Right forelimb (tissue), 1 donor: ENCODE measurements at regions not wholly inside any gene's neighbourhood (a gene's known extent, or its start where the extent isn't known, plus 50 kb on each side); places are given as distances from the start of the nearest gene placed in this dataset.

Experiments used
- DNase-seq: peaks from one replicate; pipeline ENCODE4 v3.0.0-alpha.2; 2018

DNA sequence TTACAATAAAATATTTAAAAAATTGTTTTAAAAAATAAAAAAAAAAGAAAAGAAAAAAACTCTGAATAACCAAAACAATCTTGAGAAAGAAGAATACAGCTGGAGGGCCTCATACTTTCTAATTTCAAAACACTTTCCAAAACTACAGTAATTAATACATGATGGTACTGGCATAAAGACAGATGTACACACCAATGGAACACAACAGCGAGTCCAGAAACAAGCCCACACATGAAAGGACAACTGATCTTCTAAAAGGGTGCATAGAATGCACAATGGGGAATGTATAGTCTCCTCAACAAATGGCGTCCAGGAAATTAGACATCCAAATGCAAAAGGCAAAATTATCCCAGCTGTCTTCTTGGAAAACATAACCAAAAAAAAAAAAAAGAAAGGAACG, 99.6 kb downstream of the LURAP1L start:
- DNase-seq: no peak

DNA sequence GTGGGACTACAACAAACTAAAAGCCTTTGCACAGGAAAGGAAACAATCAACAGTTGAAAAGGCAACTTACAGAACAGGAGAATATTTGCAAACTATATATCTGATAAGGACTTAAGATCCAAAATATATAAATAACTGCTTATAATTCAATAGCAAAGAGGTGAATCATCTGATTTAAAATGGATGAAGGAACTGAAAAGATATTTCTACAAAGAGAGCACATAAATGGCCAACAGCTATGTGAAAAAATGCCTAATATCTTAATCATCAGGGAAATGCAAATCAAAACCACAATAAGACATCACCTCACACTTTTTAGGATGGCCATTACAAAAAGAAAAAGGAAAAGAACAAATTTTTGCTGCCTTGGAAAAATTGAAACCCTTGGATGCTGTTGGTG, 100.4 kb downstream of the LURAP1L start:
- no peak for DNase-seq

DNA sequence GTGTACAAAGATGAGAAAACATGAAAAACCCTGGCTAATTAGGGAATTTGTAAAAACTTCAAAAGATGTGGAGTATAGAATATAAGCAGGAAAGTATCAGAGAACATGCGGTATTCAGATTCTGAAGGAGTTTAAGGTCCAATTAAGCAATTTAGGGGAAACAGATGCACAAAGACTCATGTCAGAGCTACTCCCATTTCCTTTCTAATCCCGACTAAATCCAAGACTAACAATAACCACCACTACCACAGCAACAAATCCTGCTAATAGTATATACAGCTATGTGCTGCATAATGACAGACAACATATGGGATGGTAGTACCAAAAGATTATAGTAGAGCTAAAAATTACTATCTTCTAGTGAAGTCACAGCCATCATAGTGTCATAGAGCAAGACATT, 102.1 kb downstream of the LURAP1L start:
- DNase-seq: no peak

DNA sequence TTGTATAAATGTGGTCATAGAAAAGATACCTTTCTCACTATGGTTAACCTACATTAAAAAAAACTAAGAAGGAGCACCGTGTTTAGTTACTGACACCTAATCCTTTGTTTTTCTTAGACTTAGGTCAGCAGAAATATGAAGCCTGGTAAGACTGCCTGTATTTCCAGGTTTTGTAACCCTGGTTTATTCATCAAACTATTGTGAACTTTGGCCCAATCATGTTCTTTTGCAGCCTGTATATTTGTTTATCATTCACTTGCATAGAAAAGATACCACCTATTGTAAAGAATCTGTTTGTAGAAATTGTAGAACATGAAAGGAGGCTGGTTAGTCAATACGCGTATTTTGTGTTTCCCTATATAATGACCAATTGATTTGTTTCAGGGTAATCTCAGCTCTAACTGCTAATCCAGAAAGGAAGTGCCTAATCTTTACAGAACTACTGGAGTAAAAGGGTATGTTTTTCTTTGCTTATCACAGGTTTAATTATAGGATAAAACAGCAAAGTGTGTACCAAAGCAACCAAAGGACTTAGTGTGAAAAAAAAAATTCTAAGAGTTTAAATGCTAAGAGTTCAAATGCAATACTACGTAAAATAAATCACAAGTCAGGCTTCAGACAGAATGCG, 103.6 kb downstream of the LURAP1L start:
- no peak for DNase-seq

DNA sequence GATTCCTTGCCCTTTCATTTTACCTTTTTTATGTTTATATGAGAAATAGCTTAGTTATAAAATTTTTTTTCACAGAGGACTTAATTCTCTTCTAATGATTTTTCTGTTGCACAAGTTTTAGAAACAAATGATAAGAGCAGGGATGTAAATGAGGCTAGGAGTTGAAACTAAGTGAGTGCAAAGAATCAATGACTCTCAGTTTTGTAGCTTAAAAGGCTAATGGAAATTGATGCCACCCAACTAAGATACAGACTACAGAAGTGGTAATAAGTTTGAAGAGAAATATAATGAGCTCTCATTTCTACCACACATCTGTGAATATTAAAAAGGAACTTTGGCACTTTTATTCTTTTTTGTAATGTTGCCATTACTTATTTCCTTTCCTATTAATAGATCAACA, 105.1 kb downstream of the LURAP1L start:
- no peak for DNase-seq

DNA sequence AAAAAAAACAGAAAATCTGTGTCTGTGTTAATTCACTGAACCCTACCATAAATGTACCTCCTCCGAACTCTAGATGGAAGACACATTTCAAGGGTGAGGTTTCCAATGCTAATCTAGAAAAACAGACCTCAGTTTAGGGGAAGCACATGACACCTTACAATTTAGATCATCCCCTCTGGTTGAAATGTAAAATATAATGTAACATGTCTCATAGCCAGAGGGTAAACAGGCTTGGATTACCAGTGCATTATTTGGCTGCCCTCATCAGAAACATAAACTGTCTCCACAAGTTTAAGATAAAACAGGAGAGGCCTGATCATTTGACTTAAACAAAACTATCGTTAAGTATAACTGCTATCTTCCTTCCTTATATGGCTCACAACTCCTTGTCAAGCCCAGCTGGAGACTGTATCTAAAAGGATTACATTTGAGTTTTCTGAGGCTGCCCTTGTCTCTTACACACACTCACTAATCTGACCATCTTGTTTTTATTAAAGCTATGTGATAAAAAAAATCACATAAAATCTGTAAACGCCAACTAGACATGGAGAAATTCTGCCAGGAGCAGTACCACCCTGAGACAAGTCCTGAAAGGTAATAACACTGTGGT, 105.7 kb downstream of the LURAP1L start:
- no peak for DNase-seq

DNA sequence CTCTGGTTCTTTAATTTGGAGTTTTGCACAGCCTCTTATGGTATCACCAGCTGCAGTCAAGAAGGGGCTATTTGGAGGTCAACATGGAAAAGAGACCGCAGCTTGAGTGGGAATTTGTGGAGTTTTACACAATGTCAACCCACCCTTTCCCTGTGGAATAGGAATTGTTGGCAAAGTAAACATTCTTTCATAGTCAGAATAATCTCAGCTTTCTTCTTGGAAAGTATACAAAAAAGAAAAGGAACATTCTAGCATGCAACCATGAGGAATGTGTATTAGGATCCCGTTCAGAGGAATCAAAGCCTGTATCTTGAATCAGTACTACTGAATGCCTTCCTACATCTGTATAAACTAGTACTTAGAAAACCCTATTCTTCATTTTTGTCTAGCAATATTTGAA, 107.6 kb downstream of the LURAP1L start:
- peak; percentile 45 for DNase-seq

DNA sequence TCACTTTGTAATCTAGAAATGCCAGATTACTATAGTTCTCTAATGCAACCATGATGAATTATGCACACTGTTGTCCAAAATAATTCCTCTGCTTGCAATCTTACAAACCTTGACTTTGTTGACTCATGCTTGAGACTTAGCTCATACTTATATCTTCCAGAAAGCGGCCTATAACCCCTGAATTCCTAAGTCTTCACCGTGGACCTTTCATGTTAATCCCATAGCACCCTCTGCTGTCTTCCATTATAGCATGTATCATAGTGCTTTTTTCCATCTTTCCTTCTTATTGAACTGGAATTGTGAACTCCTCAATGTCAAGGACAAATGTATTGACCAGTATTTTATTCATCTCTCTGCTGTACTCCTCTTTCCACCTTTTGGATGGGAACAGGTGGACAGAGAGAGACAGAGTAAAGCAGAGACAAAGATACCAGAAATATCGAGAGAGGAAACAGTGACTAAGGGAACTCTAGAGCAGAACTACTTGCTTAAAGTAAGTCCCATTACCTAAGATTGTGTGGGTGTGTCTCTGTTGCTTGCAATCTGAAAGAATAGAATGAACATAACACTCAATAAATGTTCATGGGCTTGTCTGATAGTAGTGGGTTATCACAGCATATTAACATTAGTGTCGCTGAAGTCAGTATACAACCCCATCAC, 110.0 kb downstream of the LURAP1L start:
- DNase-seq: no peak

DNA sequence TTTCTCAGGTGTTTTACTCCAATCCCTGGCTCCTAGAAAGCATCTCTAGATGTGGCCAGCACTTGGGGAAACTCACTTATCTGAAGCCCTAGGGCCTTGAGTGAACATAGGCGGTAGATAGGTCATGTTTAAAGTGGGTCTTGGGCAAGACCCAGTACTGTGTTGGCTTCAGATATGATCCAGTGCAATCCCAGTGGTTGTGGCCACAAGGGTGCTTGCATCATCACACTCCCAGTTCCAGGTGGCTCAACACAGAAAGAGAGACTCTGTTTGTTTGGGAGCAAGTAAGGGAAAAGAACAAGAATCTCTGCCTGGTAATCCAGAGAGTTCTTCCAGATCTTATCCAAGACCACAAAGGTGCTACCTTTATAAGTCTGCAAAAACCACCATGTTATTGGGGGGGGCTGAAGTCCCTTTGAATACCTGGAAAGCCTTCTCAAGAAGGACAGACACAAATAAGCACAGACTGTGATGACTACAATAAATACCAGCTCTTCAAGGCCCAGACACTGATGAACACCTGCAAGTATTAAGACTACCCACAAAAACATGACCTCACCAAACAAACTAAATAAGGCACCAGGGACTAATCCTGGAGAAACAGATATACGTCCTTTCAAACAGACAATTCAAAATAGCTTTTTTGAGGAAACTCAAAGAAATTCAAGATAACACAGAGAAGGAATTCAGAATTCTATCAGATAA, 114.7 kb downstream of the LURAP1L start:
- no peak for DNase-seq

DNA sequence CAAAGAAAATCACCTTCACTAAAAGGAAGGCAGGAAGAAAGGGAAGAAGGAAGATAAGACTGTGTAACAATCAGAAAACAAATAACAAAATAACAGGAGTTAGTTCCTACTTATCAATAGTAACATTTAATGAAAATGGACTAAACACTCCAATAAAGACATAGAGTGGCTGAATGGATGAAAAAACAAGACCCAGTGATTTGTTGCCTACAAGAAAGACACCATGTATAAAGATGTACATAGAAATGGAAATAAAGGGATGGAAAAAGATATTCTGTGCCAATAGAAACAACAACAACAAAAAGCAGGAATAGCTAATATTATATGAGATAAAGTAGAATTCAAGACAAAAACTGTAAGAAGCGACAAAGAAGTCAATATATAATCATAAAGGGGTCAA, 116.8 kb downstream of the LURAP1L start:
- DNase-seq: no peak

DNA sequence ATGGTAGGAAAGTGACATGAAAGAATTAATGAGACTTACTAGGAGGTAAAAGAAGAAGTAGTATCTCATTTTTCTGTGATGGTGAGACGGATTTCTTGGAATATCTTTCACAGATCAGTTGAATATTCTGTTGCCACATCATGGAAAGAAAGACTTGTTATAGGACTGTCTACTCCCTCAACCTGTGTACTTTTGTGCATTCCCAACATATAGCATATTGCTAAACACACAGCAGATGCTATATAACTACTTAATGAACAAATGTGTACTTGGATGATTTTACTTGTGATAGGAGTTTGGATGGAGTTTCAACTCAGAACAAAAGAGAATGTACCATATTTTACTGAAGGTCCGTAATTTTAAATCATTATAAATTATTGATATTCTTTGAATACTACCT, 128.5 kb downstream of the LURAP1L start:
- DNase-seq: no peak

DNA sequence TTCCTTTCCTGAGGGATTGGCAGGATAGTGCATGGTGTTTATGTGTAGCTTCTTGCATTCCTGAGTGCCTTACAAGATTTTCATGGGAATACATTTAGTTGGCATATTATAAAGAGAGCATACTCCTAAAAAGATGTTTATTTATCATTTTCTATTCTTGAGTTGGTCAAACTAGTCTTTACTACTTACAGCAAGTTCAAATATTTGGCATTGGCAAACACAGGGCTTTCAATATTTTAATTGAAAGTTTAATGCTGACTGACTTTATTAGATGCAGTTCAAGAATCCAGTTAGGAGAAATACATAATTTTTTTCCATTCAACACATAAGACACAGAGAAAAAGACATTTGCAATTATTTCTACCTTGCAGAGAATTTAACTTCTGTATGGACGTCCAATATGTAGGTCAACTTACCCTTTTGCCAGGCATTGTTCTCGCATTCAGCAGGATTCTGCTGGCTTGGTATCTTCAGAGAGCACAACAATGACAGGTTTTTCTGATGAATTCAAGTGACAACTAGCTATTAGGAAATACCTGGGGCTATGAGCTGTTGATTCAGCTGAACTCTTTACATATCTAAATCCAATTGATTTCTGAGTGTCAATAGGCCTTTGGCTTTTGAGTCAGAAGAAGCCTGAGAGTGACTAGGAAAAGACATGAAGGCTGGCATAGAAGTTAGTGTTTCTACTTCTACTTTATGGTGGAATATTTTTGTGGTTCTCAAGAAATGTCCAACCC, 129.6 kb downstream of the LURAP1L start:
- DNase-seq: no peak

DNA sequence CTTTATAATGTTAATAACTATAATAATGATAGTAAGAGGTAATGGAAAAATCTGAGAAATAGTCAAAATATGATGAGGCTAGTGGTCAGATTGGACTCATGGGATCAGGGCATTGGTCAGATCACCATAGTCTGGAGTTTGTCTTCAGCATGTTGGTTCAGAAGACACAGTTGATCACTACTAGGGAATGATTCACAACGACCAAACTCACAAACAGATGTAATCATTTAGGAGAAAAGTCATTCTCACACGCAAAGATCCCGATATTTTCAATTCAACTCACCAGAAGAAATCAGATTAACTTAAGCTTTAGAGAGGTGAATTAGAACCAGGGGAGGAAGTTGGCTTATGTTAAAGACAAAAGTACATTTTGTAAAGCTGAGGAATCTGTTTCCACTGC, 131.8 kb downstream of the LURAP1L start:
- no peak for DNase-seq

DNA sequence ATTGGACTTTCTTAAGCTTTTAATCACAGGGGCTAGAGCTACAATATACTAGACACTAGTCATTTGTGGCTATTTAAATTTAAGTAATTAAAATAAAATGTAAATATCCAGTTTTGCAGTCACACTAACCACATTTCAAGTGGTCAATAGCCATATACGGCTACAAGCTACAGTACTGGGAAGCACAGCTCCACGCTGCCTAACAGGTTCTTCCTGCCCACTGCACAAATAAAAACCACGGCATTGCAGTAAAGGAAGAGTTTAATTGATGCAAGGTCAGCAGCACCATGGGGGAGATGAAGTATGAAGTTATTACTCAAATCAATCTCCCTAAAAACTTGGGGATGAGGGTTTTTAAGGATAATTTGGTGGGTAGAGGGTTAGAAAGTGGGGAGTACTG, 134.1 kb downstream of the LURAP1L start:
- DNase-seq: no peak

DNA sequence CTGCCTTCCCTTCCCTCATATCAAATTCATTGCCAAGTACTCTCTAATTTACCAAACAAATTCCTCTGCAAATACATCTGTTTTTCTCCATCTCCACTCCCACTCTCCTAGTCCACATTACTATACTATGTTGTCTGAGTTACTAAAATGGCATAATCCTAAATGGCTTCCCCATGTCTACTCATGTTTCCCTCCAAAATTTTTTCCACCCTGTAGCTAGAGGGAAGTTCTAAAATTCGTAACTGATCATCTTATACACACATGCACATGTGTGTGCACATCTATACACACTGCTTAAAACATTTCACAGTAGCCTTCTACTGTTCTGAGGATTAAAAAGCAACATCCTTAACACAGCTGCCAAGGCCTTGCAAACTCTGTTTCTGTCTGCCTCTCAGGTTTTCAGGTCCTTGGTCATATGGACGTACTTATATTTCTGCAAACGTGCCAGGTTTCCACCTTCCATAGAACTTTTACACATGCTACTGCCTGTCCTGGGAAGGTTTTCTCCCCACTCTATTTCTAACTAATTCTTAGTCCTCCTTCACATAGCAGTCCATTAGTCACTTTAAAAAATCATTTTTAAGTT, 140.6 kb downstream of the LURAP1L start:
- DNase-seq: no peak

DNA sequence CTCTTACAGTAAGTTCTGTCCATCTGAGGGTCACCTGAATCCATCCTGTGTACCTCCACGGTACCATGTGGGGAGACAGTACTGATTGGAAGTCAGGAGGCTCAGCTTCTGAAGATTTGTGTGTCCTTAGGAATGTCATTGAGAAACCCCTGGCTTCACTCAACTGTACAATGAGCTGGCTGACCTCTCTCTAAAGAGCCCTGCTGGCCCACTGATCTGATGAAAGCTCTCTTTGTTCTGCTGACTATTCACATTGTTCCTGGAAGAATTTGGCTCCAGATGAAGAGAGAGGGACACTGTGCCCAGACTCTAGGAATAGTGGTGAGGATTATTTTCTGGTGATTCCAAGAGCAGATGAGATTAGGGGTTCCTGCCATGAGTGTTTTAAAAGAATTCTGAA, 141.2 kb downstream of the LURAP1L start:
- DNase-seq: no peak

DNA sequence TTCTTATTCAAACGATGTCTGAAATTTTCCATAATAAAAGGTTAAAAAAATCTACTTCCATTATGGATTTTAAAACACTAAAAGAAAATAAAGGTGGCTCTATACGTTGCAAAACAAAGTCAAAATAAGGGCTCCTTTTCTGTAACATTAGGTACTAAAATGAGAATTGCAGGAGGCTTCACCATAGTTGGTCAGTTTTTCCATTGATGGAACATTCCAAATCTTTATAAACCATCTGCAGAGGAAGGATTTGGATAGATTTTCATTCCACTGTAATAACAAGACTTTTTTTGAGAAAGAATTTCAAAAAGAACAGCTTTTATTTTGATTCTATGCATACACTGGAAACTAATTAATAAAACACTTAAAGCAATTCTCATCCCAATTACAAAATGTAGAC, 145.6 kb downstream of the LURAP1L start:
- no peak for DNase-seq

DNA sequence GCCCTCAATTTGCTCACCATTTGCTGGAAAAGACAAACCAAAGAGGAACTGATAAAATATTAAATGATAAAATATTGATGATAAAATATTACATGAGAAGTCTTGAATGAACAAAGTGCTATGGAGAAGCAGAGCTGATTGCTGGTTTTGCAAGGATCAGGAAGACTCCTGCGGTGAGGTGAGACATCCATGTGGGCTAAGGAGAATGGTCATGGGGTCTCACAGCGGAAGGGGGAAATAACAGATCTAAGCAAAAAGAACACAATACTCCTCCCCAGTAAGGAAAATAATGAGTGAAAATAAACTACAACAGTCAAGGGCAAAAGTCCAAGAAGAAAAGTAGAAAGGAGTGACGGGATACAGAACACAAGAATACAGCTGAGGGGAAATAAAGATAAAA, 146.8 kb downstream of the LURAP1L start:
- DNase-seq: no peak

DNA sequence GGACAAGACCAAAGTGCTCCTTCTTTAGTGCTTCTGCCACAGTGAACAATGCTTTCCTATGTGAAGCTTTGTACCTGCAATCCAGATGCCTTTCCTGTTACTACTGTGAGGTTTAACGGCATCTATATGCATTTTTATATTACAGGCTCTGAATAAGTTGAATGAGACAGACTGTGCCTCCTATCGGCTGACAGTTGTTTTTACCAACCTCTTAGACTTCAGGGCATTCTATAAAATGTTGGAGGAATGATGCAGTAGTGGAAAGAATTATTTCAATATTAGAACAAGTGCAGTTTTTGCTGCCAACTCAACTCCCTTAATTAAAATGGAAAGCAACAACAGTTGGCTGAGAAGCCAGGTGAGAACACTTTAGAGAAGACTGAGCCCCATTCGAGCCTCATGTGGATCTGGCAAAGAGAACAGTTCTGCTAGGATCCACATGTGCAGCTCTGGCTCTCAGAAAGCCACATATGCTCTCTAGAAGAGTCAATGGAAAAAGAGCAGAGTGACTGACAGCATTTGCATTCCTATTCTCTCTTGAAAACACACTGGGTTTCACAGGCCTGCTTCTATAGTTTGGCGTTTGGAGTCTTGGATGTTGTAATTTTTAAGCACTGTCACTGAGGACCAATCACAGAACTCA, 147.5 kb downstream of the LURAP1L start:
- DNase-seq: peak; percentile 64

DNA sequence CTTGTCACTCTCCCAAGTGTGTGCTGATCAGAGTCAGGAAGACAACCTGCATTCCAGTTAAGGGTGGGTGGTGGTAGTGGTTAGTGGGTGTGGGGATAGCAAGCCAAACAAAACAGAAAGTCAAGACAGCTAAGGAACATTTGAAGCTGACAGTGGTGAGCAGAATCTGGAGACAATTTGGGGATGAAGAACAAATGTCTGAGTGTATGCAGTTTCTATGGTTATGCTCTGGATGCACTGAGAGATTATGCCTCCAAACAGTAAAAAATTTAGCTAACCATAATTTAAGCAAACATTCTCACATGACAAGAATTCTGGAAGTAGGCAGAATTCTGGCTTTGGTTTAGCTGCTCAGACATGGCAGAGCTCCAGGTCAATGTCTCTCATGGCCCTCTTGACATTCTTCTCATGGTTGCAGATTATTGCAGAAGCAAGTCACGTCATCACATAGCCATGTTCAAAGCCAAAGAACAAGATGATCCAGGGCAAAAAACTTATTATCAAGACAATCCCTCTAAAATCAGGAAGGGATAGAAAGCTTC, 148.7 kb downstream of the LURAP1L start:
- DNase-seq: peak; percentile 56

DNA sequence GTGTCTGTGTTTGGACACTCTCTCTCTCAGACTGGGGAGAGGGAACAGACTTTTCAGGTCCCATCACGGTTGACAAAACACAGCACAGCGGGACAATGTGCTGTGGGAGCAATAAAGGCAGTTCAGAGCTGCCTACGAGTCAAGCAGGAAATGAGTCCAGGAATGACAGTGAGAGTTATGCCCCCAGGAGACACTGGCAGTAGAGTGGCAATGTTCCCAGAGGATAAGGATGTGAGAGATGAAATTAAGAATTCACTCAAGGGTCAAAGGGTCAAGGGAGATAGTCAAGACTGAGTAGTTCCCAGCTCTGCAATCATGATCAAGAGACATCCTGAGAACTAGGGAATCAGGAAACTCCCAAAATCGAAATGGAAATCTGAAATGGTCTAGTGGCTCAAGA, 156.1 kb downstream of the LURAP1L start:
- DNase-seq: no peak

DNA sequence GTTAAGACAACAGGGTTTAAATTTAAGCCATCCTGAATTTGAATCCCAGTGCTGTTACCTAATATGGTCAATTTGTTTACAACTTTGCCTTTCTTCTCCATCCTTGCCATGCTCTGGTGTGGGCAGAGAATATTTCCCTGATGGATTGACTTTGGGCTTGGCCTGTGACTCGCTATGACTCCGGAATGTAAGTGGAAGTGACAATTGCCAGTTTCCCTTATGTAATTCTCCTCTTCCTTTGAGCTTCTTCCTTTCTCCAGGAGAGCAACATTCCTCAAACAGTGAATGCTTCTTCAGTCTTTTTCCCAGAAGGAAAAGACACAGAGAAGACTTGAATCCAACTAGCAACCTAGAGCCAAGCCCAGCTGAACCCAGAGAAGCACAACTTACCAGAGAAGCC, 159.1 kb downstream of the LURAP1L start:
- no peak for DNase-seq
